VCaP (cell line): ENCODE measurements at regions not wholly inside any gene's neighbourhood (a gene's known extent, or its start where the extent isn't known, plus 50 kb on each side); places are given as distances from the start of the nearest gene placed in this dataset.

Source experiments
- H3K27ac ChIP-seq: fragments of 450-650 bp; 2 replicates; pipeline ENCODE4 v1.5.1; 2017
- TF ChIP-seq, protein P1 (sequence below): fragments of 450-650 bp; conservative IDR thresholded peaks from 2 replicates; pipeline ENCODE4 v1.5.1; 2017; ENCODE audit warnings: mild to moderate bottlenecking, moderate library complexity

DNA sequence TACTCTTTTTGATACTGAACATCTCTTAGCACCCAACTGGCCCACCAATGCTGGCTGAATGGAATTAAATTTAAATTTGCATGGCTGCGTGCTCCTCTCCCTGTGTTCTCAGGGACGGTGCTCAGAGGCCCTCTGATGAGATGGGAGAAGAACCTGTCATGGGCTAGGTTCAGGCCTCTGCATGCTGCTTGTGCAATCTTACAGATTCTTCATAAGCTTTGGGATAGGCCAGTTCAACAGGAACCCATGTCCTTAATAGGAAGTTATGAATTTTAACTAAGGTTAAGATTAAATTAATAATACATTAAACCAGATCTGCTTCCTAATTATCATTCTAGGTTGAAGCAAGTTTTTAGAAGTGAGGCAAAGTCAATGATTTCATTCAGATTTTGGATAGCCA lies 119.7 kb upstream of the LRIG3 start:
- no peak overlapping the region for H3K27ac ChIP-seq
- TF ChIP-seq, protein P1, sequence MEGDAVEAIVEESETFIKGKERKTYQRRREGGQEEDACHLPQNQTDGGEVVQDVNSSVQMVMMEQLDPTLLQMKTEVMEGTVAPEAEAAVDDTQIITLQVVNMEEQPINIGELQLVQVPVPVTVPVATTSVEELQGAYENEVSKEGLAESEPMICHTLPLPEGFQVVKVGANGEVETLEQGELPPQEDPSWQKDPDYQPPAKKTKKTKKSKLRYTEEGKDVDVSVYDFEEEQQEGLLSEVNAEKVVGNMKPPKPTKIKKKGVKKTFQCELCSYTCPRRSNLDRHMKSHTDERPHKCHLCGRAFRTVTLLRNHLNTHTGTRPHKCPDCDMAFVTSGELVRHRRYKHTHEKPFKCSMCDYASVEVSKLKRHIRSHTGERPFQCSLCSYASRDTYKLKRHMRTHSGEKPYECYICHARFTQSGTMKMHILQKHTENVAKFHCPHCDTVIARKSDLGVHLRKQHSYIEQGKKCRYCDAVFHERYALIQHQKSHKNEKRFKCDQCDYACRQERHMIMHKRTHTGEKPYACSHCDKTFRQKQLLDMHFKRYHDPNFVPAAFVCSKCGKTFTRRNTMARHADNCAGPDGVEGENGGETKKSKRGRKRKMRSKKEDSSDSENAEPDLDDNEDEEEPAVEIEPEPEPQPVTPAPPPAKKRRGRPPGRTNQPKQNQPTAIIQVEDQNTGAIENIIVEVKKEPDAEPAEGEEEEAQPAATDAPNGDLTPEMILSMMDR: no peak

GRCh38 chr12:59039005-59039404 lies 118.7 kb upstream of the LRIG3 start:
- no peak overlapping the region for H3K27ac ChIP-seq
- TF ChIP-seq, protein P1: no peak

- TF ChIP-seq, protein P1: no peak
- peak overlapping the region; percentile 44 for H3K27ac ChIP-seq
These were observed 116.9 kb upstream of the LRIG3 start for GRCh38 chr12:59036973-59037762.

DNA sequence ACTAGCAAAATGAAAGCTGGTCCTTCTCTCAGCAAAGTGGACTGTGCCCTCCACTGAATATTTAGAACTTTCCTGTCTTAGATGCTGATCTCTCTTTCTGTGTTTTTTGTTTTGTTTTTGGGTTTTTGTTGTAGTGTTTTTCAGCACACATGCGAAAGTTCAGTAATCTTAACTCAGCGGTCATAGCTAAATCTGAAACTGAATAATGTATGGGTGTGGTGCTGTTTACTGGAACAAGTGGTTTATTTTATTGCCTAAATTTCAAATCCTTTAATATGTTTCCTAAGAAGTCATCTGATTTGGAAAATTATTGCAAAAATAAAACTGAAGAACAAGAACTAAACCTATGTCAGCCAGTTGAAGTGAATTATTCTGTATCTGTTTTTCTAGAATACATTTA lies 116.0 kb upstream of the LRIG3 start:
- TF ChIP-seq, protein P1: no peak
- H3K27ac ChIP-seq: peak overlapping the region; percentile 44; the same call in 1 of the 2 replicates

DNA sequence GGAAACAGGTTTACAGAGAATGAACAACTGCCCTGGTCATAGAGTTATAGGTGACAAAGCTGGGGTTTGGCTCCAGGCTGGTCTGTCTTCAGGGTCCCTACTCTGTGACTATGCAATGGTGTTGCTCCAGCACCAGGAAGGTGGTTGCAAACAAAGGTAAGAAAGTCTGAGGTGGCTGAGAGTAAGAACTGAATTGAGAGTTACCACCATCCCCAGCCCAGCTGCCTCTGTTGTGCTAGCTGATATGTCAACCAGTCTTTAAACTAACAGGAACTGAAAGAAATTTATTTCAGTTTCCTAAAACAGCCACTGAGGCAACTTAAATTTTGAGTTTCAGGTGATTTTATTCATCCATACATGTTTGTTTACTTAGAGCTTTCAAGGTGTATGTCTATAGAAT lies 111.0 kb upstream of the LRIG3 start:
- H3K27ac ChIP-seq: peak overlapping the region; percentile 61
- TF ChIP-seq, protein P1: no peak

- TF ChIP-seq, protein P1: no peak
- peak overlapping the region; percentile 61 for H3K27ac ChIP-seq
These were observed 110.1 kb upstream of the LRIG3 start for GRCh38 chr12:59030415-59030814.

GRCh38 chr12:59027199-59027598 lies 106.9 kb upstream of the LRIG3 start:
- no peak overlapping the region for H3K27ac ChIP-seq
- TF ChIP-seq, protein P1: no peak
